ENCODE measurements at regions not wholly inside any gene's neighbourhood (a gene's known extent, or its start where the extent isn't known, plus 50 kb on each side); places are given as distances from the start of the nearest gene placed in this dataset.

DNA sequence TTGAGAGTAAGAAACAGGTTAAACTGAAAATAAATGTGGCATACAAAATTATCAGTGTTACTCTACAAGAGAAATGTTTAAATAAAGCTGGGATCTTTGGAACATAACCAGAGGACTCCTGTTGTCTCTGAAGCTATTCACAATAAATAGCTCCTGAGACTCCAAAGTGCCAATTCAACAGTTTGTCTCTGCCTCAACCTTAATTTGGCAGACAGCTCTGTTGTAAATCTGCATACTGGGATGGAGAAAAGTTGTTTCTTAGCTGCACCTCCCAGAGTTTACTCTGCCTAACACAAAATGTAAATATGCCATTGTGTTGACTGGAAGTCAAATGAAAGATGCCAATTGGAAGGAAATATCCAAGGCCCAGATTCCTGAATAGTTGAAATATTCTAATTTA lies 238.5 kb upstream of the EPHA4 start:
- Mint-ChIP-seq H3K27me3 (no peaks in the 10 kb centered on the region), H3K27ac (no peak overlapping the region)

DNA sequence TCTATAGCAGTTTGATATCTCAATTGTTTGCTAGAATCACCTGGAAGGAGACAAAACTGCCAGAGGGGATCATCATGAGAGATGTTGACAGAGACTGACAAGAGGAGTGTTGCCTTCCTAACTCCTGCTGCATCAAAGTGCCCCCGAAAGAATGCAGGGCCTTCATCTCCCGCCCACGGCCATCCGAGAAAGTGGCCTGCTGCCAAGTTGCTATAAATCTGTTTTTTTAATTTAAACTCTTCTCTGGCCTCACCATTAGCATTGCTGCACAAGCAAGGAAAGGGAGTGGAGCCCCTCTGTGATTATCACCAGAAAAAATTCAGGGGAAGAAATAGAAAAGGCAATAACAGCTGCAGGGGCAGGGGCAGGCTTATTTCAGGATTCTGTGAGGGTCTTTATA lies 238.1 kb upstream of the EPHA4 start:
- Mint-ChIP-seq H3K27me3 (no peaks in the 10 kb centered on the region), H3K4me1 (no peaks in the 10 kb centered on the region), H3K4me3 (no peak overlapping the region), H3K9me3 (peaks cover 4 to 15% of the 10 kb centered on the region in 2 donors), H3K27ac (no peak overlapping the region)
- no peak for ATAC-seq
- no peak for DNase-seq

More for the DNA sequence above, 238.5 kb upstream of the EPHA4 start:
- DNase-seq = no peak
- H3K9me3 Mint-ChIP-seq = peaks cover 4 to 13% of the 10 kb centered on the region in 2 donors
- no peak for ATAC-seq
- H3K4me1 Mint-ChIP-seq = no peaks in the 10 kb centered on the region
- H3K4me3 Mint-ChIP-seq = no peak overlapping the region

DNA sequence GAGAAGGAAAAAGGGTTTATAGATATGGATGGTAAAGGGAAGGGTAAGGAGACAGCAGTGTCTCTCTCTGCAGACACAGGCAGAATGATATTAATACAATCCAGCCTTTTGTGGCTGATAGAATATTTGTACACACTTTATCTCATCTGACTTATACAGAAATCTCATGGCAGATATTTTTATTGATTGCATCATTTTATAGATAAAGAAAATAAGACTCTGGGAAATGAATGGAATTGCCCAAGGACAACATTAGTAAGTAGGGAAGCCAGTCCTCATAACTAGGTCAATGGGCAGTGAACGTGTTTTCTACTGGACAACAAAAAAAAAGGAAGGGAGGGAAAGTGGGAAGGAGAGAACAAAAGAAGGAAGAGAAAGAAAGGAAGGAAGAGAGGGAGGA lies 236.4 kb upstream of the EPHA4 start:
- Mint-ChIP-seq H3K27me3 (no peaks in the 10 kb centered on the region), H3K9me3 (peaks cover 4 to 19% of the 10 kb centered on the region in 2 donors), H3K4me3 (no peak overlapping the region), H3K4me1 (no peaks in the 10 kb centered on the region), H3K27ac (no peak overlapping the region)
- no peak for ATAC-seq
- no peak for DNase-seq

DNA sequence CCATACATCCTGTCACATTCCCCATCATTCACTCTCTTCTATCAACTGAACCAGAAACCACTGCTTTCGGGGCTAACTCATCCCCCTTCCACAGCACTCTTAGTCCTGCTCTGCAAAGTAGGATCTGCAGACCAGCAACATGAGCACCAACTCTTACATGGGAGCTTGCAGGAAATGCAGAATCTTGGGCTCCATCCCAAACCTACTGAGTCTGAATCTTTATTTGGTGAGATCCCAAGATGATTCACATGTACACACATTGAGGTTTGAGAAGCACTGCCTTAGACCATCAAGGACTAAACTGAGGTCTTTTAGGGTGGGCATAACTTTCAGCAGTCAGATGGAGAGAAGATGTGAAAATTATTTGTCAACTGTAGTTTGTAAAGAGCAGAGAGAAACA lies 235.6 kb upstream of the EPHA4 start:
- H3K4me1 Mint-ChIP-seq = no peaks in the 10 kb centered on the region
- ATAC-seq (no peak), DNase-seq (no peak)
- no peak overlapping the region for H3K4me3 Mint-ChIP-seq
- peak overlapping the region in 1 of 2 donors; percentile 19 for H3K27ac Mint-ChIP-seq
- H3K9me3 Mint-ChIP-seq = peaks cover 2 to 15% of the 10 kb centered on the region in 2 donors
- no peaks in the 10 kb centered on the region for H3K27me3 Mint-ChIP-seq

DNA sequence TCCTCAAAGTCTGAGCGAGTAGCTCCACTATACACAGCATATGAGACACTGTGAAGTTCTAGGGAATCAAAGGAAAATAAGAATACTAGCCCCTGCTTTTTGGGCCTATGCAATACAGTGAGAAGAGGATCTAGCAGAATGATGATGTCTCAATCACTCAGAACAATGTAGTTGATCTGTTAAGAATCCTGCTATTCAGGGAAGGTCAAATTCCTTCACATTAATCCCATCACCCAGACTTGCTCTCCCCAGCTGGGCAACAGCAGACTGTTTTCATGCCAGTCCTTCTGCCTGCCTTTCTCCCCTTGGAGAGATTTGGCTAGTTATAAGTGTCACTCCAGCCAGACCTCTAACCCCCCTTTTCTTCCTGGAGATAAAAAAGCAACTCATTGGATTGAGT lies 230.0 kb upstream of the EPHA4 start:
- Mint-ChIP-seq H3K27ac (no peak overlapping the region), H3K27me3 (no peaks in the 10 kb centered on the region), H3K9me3 (peaks cover 5 to 12% of the 10 kb centered on the region in 2 donors), H3K4me3 (no peak overlapping the region), H3K4me1 (no peaks in the 10 kb centered on the region)
- no peak for ATAC-seq
- no peak for DNase-seq

DNA sequence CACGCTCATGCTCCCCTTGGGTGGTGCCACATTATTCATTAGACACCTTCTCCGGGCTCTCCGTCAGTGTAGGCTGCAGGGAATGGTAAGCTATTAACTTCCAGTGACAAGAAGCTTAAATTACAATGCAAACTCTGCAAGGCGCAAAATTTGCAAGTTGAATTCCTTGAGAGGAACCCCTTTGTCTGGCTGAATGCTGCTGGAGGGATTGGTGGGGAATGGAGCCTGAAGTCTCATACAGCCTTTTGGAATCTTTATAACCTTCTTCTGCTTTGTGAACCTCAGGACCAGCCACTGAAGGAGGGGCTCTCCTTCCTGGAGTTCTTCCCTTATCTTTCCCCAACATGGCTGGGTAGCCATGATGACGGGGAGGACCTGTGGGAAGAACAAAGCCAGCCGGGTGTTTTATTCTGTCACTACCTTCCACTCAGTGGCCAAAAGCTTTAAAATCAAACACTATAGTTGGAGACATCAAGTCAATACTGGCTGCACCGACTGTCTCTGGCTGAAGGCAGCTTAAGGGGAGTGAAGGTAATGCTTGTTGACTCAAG lies 220.9 kb upstream of the EPHA4 start:
- H3K4me3 Mint-ChIP-seq = no peak overlapping the region
- DNase-seq (no peak), ATAC-seq (no peak)
- H3K27me3 Mint-ChIP-seq = no peaks in the 10 kb centered on the region
- peaks cover 6 to 10% of the 10 kb centered on the region in 2 donors for H3K9me3 Mint-ChIP-seq
- H3K27ac Mint-ChIP-seq = no peak overlapping the region
- no peaks in the 10 kb centered on the region for H3K4me1 Mint-ChIP-seq

DNA sequence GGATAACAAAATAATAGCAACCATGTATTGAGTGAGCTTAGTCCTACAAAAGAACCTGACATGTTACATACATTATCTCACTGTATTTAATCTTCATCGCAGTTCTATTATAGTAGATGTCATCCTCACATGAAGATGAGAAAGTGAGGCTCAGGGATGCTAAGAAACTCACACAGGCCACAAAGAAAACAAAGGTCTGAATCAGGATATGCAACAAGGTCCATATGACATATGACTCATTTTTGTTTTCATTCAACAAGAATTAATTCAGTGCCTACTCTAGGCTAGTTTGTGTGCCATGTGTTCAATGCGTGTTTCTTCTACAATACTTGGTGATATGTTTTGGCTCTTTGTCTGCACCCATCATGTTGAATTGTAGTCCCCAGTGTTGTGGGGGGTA lies 219.7 kb upstream of the EPHA4 start:
- ATAC-seq (no peak), DNase-seq (no peak)
- H3K27me3 Mint-ChIP-seq = no peaks in the 10 kb centered on the region
- H3K4me3 Mint-ChIP-seq = no peak overlapping the region
- peaks cover 6 to 10% of the 10 kb centered on the region in 2 donors for H3K9me3 Mint-ChIP-seq
- H3K4me1 Mint-ChIP-seq = no peaks in the 10 kb centered on the region
- no peak overlapping the region for H3K27ac Mint-ChIP-seq

DNA sequence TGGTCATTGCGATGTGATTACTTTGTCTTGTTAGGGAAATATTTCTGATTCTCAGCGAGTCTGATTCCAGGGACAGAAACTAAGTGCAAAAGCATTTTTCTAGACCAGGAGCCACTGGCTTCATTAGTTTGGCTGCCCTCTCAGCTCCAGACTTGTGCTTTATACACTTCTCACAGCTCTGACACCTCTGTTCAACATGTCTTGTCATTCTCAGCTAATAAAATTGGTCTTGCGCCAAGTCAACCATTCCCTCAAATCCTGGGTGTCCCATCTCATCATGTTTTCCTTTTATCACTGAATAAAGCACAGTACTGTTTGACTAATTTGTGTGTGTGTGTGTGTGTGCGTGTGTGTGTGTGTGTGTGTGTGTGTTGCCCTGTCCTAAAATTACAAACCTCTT lies 215.5 kb upstream of the EPHA4 start:
- DNase-seq = no peak
- Mint-ChIP-seq H3K4me1 (no peaks in the 10 kb centered on the region), H3K4me3 (no peak overlapping the region), H3K27ac (no peak overlapping the region), H3K27me3 (no peaks in the 10 kb centered on the region), H3K9me3 (peaks cover 6 to 9% of the 10 kb centered on the region in 2 donors)
- no peak for ATAC-seq

DNA sequence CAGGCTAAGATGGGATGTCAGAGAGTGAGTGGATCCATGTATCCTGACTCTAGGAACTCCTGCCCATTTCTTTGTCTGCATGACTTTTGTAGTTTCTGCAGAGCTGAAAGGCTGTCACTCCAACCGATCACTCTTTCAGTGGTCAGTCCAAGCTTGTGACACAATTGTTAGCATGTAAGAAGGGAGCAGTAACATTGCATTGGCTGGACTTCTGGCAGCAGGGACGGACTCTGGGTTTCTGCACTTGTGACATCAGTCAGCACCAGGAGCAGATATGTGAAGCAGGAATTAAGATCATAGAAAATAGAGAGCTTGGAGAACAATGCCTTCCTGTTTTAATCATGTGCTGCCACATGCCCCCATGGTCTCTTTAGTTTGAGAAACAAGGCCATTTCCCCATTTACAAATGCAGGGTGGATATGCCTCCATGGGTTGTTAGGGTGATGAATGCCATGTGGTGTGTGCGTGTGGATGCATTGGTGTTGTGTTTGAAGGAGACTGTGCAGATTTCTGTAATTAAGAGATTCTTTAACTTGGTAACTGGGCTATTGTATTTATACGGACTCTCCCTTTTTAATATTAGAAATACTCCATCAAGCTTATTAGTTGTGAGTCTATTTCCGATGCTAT lies 214.3 kb upstream of the EPHA4 start:
- peaks cover 0 to 8% of the 10 kb centered on the region in 2 donors for H3K9me3 Mint-ChIP-seq
- no peaks in the 10 kb centered on the region for H3K4me1 Mint-ChIP-seq
- ATAC-seq = no peak
- no peaks in the 10 kb centered on the region for H3K27me3 Mint-ChIP-seq
- no peak for DNase-seq
- H3K27ac Mint-ChIP-seq = no peak overlapping the region
- no peak overlapping the region for H3K4me3 Mint-ChIP-seq

DNA sequence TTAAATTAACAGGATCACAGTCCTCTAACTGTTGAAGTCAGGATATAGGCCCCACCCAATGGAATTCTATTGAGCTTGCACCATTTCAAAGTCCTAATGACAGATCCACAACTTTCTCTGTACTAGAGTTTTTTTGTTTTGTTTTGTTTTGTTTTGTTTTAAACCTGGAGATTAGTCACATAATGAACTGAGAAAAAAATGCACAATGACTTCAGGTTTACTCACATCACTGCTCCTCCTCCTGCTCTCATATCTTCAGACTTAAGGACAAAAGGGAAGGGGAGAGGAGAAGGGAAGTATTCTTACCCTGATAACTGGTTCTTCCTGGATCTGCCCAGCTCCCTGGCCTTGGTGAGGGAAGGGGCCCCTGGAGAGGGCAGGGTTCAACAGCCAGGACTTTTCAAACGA lies 208.2 kb upstream of the EPHA4 start:
- no peaks in the 10 kb centered on the region for H3K4me1 Mint-ChIP-seq
- DNase-seq (no peak), ATAC-seq (no peak)
- H3K9me3 Mint-ChIP-seq = peaks cover 0 to 5% of the 10 kb centered on the region in 2 donors
- H3K27me3 Mint-ChIP-seq = no peaks in the 10 kb centered on the region
- peak overlapping the region in 1 of 2 donors; percentile 72 for H3K27ac Mint-ChIP-seq
- H3K4me3 Mint-ChIP-seq = no peak overlapping the region

DNA sequence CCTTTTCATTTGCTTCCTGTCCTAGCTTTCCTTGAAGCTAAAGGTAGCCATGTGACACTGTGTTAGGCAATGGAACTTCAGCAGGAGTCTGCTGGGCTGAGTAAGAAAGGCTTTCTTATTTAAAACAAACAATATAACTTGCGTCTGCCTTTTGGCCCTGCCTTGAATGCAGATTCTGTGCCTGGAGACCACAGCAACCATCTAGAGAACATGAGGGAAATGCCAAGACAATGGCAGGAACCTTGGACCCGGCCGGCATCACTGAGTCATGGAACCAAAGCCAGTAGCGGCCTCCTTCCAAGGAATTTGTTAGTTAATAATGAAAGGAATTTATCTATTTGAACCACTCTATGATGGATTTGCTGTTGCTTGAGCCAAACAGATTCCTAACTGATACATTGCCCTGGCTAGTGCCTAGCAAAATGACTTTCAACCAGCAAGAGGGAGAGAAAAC lies 207.5 kb upstream of the EPHA4 start:
- Mint-ChIP-seq H3K4me3 (no peak overlapping the region), H3K27ac (no peak overlapping the region), H3K4me1 (no peaks in the 10 kb centered on the region), H3K27me3 (no peaks in the 10 kb centered on the region), H3K9me3 (peaks cover 0 to 5% of the 10 kb centered on the region in 2 donors)
- DNase-seq = no peak
- no peak for ATAC-seq

DNA sequence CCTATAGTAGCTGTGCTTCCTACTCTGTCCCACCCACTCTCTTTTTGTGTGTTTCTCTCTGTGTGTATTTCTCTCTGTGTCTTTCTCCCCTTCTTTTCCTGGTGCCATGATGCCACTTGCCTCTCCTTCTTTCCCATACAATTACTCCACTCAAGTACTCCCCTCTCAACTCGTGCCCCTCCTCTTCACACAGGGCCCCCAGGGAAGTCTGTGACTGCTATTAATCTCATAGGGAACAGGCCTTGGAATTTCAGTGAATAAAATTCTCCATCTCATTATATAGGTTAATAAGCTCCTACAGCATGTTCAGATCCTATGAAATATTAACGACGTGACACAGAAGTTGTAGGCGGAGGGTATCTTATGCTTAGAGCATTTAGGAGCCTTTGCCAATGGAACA lies 205.9 kb upstream of the EPHA4 start:
- Mint-ChIP-seq H3K27ac (no peak overlapping the region), H3K27me3 (no peaks in the 10 kb centered on the region), H3K4me3 (no peak overlapping the region), H3K9me3 (peaks cover 0 to 5% of the 10 kb centered on the region in 2 donors), H3K4me1 (no peaks in the 10 kb centered on the region)
- no peak for ATAC-seq
- no peak for DNase-seq

DNA sequence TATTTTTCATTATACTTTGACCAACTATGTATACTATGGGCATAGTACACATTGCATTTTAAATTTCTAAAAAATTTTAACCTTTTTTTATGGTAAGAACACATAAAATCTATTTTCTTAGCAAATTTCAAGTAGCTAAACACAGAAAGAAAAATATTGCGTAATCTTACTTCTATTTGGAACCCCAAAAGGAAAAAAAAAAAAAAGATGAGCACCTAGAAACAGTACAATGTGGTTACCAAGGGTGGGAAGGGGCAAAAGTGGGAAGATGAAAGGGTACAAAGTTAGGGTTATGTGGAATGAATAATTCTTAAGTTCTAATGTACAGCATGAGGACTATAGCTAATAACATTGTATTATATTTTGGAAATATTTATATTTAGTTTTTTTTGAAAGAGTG lies 205.0 kb upstream of the EPHA4 start:
- no peaks in the 10 kb centered on the region for H3K4me1 Mint-ChIP-seq
- H3K27me3 Mint-ChIP-seq = no peaks in the 10 kb centered on the region
- no peak overlapping the region for H3K4me3 Mint-ChIP-seq
- no peak for ATAC-seq
- peaks cover 0 to 5% of the 10 kb centered on the region in 2 donors for H3K9me3 Mint-ChIP-seq
- no peak overlapping the region for H3K27ac Mint-ChIP-seq
- DNase-seq = no peak

DNA sequence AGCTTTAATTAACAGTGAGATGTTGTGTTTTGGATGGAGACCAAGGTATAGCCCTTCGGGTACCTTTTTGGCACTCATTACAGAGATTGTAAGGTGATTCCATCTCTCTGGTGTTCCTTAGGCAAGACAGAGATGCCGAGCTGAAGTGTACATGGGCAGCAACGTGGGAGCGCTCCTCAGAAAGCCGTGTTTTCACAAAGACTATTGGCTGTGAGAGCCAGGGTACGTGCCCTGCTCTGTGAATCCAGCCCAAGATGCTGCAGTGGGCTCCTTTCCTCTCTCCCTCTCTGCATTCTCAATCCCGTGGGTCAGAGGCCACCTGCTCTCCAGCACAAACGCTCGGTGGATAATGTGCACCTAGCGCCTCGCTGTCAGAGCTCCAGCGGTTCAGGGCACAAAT lies 203.0 kb upstream of the EPHA4 start:
- Mint-ChIP-seq H3K4me1 (no peaks in the 10 kb centered on the region), H3K4me3 (no peak overlapping the region), H3K9me3 (peaks cover 0 to 5% of the 10 kb centered on the region in 2 donors), H3K27ac (no peak overlapping the region), H3K27me3 (no peaks in the 10 kb centered on the region)
- ATAC-seq (no peak), DNase-seq (no peak)

DNA sequence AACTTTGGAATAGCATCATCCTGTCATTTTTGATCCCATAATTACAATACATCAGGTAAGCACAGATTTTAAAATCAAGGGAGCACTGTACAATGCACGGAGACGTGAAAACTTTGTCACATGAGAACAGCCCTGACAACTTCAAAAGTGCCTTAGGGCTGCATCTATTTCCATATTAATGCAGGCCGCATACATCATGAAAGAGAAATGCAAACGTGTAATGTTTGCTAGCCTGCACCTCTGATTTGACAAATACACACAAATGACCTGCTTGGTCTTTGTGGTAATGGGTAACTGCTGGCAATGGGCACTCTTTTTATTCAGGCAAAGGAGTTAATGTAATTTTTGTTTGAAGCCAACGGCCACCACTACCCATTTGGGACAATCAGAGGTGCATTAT lies 202.0 kb upstream of the EPHA4 start:
- Mint-ChIP-seq H3K4me3 (no peak overlapping the region), H3K27ac (no peak overlapping the region), H3K9me3 (peaks cover 0 to 5% of the 10 kb centered on the region in 2 donors), H3K27me3 (no peaks in the 10 kb centered on the region), H3K4me1 (no peaks in the 10 kb centered on the region)
- no peak for DNase-seq
- no peak for ATAC-seq

DNA sequence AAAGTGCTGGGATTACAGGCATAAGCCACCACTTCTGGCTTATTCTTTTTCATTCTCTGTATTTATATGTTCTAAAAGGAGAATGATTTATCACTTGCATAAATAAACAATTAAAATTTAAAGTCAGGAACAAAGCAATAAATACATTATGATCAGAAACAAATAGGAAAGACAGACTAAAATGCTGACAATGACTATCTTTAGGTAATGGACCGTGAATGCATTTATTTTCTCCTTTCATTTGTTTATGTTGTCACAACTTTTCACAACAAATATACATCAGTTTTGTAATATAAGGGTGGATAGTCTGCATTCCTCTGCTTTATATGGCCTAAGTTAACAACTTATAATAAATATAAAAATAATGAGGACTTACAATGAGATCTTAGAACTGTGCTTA lies 199.2 kb upstream of the EPHA4 start:
- H3K27me3 Mint-ChIP-seq = no peaks in the 10 kb centered on the region
- no peaks in the 10 kb centered on the region for H3K4me1 Mint-ChIP-seq
- ATAC-seq = no peak
- peaks cover 0 to 5% of the 10 kb centered on the region in 2 donors for H3K9me3 Mint-ChIP-seq
- no peak overlapping the region for H3K27ac Mint-ChIP-seq
- H3K4me3 Mint-ChIP-seq = no peak overlapping the region
- DNase-seq = no peak

All from stimulated activated naive CD8-positive, alpha-beta T cell treated with anti-CD3 and anti-CD28 coated beads, Interleukin-15, amount 100 ng/mL, for 72 hours (primary cell).